ENCODE measurements at regions not wholly inside any gene's neighbourhood (a gene's known extent, or its start where the extent isn't known, plus 50 kb on each side); places are given as distances from the start of the nearest gene placed in this dataset.

DNA sequence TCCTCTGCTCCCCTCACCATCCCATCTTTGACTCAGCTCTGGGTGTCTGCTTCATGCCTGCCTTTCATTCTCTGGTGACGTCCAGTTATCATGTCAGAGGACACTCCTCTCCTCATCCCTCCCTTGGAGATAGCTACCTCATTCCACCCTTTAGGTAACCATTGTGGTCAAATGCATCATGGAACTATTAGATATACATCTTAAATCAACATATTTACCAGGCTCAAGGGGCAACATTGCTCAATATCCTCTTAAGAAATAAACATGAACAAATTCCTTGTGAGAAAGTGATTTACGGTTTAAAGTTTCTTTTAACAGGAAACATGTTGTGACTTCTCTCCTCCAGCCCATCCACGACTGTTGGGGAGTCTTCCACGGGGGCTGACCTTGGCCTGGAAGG lies 511.6 kb upstream of the IGFBP3 start:
- Histone ChIP-seq H2BK120ac (replicated peaks; ENCODE audit: low read depth, low read length) (no peak overlapping the region), H3K23me2 (ENCODE audit: low read depth, low read length) (no peaks in the 10 kb centered on the region), H3K56ac (replicated peaks; ENCODE audit: insufficient read length, low read depth, low read length) (no peak overlapping the region), H3K79me2 (ENCODE audit: control insufficient read depth in 1 of 2, insufficient read depth in 2 of 2, low read length in 2 of 2) (no peaks in the 10 kb centered on the region), H2BK20ac (ENCODE audit: low read length) (no peak overlapping the region), H2AFZ (ENCODE audit: low read length) (no peak overlapping the region), H4K8ac (ENCODE audit: extremely low read depth, insufficient read depth, low read length) (no peak overlapping the region), H4K91ac (replicated peaks; ENCODE audit: insufficient read length, low read length) (no peak overlapping the region), H3K4me1 (replicated peaks in 1 of 4; ENCODE audit: control insufficient read depth in 3 of 4, insufficient read depth in 4 of 4, low read length in 3 of 4) (no peaks in the 10 kb centered on the region), H2BK15ac (ENCODE audit: low read length) (no peak overlapping the region), H3K4me2 (ENCODE audit: insufficient read depth in 1 of 2, low read depth in 2 of 2, low read length in 2 of 2) (no peak overlapping the region), H3K4me3 (ENCODE audit: extremely low read depth in 1 of 4, insufficient read depth in 2 of 4, low read depth in 3 of 4, low read length in 4 of 4) (no peak overlapping the region), H3K27me3 (replicated peaks in 1 of 4; ENCODE audit: control insufficient read depth in 3 of 4, extremely low read depth in 1 of 4, insufficient read depth in 3 of 4, low read length in 3 of 4) (no peaks in the 10 kb centered on the region), H4K5ac (ENCODE audit: insufficient read length, low read depth, low read length) (no peak overlapping the region), H3K36me3 (ENCODE audit: control insufficient read depth in 2 of 4, insufficient read depth in 4 of 4, low read length in 3 of 4) (no peaks in the 10 kb centered on the region), H3K18ac (ENCODE audit: extremely low read depth, low read length) (no peak overlapping the region), H3K79me1 (ENCODE audit: low read depth, low read length) (no peaks in the 10 kb centered on the region), H3K4ac (replicated peaks; ENCODE audit: insufficient read length, low read depth, low read length) (no peak overlapping the region), H3K9me3 (ENCODE audit: insufficient read depth in 2 of 2, low read depth in 1 of 2, low read length in 1 of 2) (peaks cover 0 to 7% of the 10 kb centered on the region in 2 experiments; a peak in 1 of 4 replicates), H2BK12ac (ENCODE audit: low read depth, low read length) (no peak overlapping the region), H4K20me1 (replicated peaks in 1 of 2; ENCODE audit: control insufficient read depth in 1 of 2, insufficient read depth in 2 of 2, low read length in 2 of 2) (no peaks in the 10 kb centered on the region), H3K23ac (ENCODE audit: insufficient read length) (no peak overlapping the region), H2BK5ac (ENCODE audit: low read depth, low read length) (no peak overlapping the region), H3K27ac (ENCODE audit: low read depth, low read length) (no peak overlapping the region), H3K9ac (replicated peaks in 1 of 4; ENCODE audit: extremely low read depth in 1 of 4, low read depth in 3 of 4, low read length in 3 of 4) (no peak overlapping the region), H3K14ac (ENCODE audit: insufficient read length) (no peak overlapping the region), H2AK5ac (ENCODE audit: low read depth, low read length) (no peak overlapping the region)
- CTCF ChIA-PET (ENCODE audit: partially characterized antibody): no interaction called here
- POLR2A ChIA-PET (ENCODE audit: partially characterized antibody): no interaction called here
- FAIRE-seq: no peak
- 94% methylated on average over 4 of the region's 4 CpGs; no CpG with 5 or more reads in 1 of the 2 experiments for WGBS, 2 experiments (ENCODE audit: extremely low coverage in 1 of 2, insufficient coverage in 1 of 2, insufficient read length in 1 of 2, insufficient replicate concordance in 2 of 2, low coverage in 1 of 2, low lambda C conversion rate in 2 of 2, missing lambda C conversion rate in 1 of 2)
- no peak for DNase-seq (ENCODE audit: low read depth in 1 of 2, low spot score in 2 of 2)
- TF ChIP-seq CHD7 (IDR thresholded peaks at IDR 0.05; ENCODE audit: insufficient replicate concordance, low read length): no peak

Data from H1 (cell line).